K562 (cell line): ENCODE measurements at regions not wholly inside any gene's neighbourhood (a gene's known extent, or its start where the extent isn't known, plus 50 kb on each side); places are given as distances from the start of the nearest gene placed in this dataset.

Experiments used
- ATAC-seq: fragments of 200-7000 bp; cut with Tn5 transposase; 3 replicates; pipeline ENCODE4 v1.9.1; 2020; ENCODE audit warnings: moderate library complexity
- BruUV-seq: library from RNA; stranded (reverse); fragments of 400-500 nt; replicated peaks from 2 replicates; lab custom pipeline; 2021; lab: Mats Ljungman, UMichigan
- CTCF ChIA-PET: fragments of 300-600 bp; formaldehyde crosslinking; extraction: SDS; loops from one replicate; lab custom pipeline; 2021; ENCODE audit warnings: low intra/inter-chr PET ratio; lab: Yijun Ruan, JAX
- POLR2A ChIA-PET: fragments of 300-600, 350-650 bp; sonication (Branson Sonifier 250); formaldehyde crosslinking; extraction: SDS; loops from one replicate; lab custom pipeline; 2021; ENCODE audit warnings: antibody characterized with exemption, inconsistent platforms; lab: Yijun Ruan, JAX
- DNase-seq, 4 experiments: peaks; one replicate each; pipeline versions ENCODE4 v3.0.0 to v3.0.0-alpha.2; 2011 to 2018; ENCODE audit warnings: low spot score in 3 of 4, mixed read lengths in 3 of 4; ENCODE audit errors: extremely low read depth in 1 of 4
- FAIRE-seq: peaks from 2 replicates; lab custom pipeline; 2011; peaks lifted over from hg19 to GRCh38; lab: Jason Lieb, UNC
- H2AFZ ChIP-seq: 2 replicates; pipeline ENCODE4 v1.6.0; 2011; ENCODE audit warnings: low read depth, low read length, control low read depth, inconsistent platforms
- H3K27ac ChIP-seq: fragments of 200-600 bp; 3 replicates; pipeline ENCODE4 v1.8.0; 2011; ENCODE audit warnings: low read depth, mild to moderate bottlenecking, control low read depth, inconsistent platforms, low read length, moderate library complexity, mixed read lengths; ENCODE audit errors: extremely low read depth
- H3K27me3 ChIP-seq, 2 experiments: fragments of 300-600 bp in 1 of 2; 2 replicates in 1 of 2; 3 replicates in 1 of 2; pipeline versions ENCODE4 v1.6.0 to v1.8.0; 2011; ENCODE audit warnings: inconsistent platforms in 2 of 2, low read length in 2 of 2, mild to moderate bottlenecking in 1 of 2, mixed read lengths in 1 of 2, moderate library complexity in 1 of 2; ENCODE audit not compliant: control insufficient read depth in 2 of 2, insufficient read depth in 2 of 2
- H3K36me3 ChIP-seq: fragments of 300-600 bp; 3 replicates; pipeline ENCODE4 v1.8.0; 2011; ENCODE audit warnings: mild to moderate bottlenecking, low read length, inconsistent platforms; ENCODE audit not compliant: control insufficient read depth, insufficient read depth
- H3K4me1 ChIP-seq, 2 experiments: fragments of 200-600 bp in 1 of 2; replicated peaks in 1 of 2; 2 replicates in 1 of 2; 3 replicates in 1 of 2; pipeline versions ENCODE4 v1.5.1 to v1.8.0; 2011; ENCODE audit warnings: inconsistent platforms in 2 of 2, low read length in 2 of 2, mild to moderate bottlenecking in 1 of 2, mixed read lengths in 1 of 2, moderate library complexity in 1 of 2; ENCODE audit not compliant: control insufficient read depth in 2 of 2, insufficient read depth in 2 of 2
- H3K4me2 ChIP-seq: 2 replicates; pipeline ENCODE4 v1.6.1; 2011; ENCODE audit warnings: low read length, control low read depth, inconsistent platforms, mixed read lengths; ENCODE audit not compliant: insufficient read depth
- H3K4me3 ChIP-seq: fragments of 200-600 bp; sonication (generic), shearing (Covaris generic); 2 replicates; pipeline ENCODE4 v1.5.1; 2016; ENCODE audit warnings: control low read depth, inconsistent platforms
- H3K79me2 ChIP-seq: fragments of 200-600 bp; 3 replicates; pipeline ENCODE4 v1.8.0; 2011; ENCODE audit warnings: low read length, inconsistent platforms; ENCODE audit not compliant: control insufficient read depth, insufficient read depth
- H3K9ac ChIP-seq, 2 experiments: 2 replicates each; pipeline versions ENCODE4 v1.6.0 to v1.6.1; 2011; ENCODE audit warnings: low read depth in 2 of 2, low read length in 2 of 2, control low read depth in 1 of 2, inconsistent platforms in 1 of 2, mild to moderate bottlenecking in 1 of 2, mixed read lengths in 1 of 2; ENCODE audit not compliant: insufficient read depth in 1 of 2
- H3K9me1 ChIP-seq: one replicate; pipeline ENCODE4 v1.6.0; 2011; ENCODE audit warnings: inconsistent platforms, mild to moderate bottlenecking, low read length, moderate library complexity; ENCODE audit not compliant: control insufficient read depth, insufficient read depth
- H3K9me3 ChIP-seq: replicated peaks from 2 replicates; pipeline ENCODE4 v1.5.1; 2011; ENCODE audit warnings: low read depth, low read length, inconsistent platforms; ENCODE audit not compliant: control insufficient read depth, insufficient read depth
- H4K20me1 ChIP-seq: replicated peaks from 2 replicates; pipeline ENCODE4 v1.6.1; 2011; ENCODE audit warnings: low read length, inconsistent platforms, mixed read lengths; ENCODE audit not compliant: control insufficient read depth, insufficient read depth
- POLR2AphosphoS2 ChIP-seq: IDR thresholded peaks from 2 replicates; pipeline ENCODE4 v1.6.1; 2012; ENCODE audit warnings: low read length, improper control_type of control experiment
- RBM34 ChIP-seq: fragments of 200-400 bp; formaldehyde crosslinking; IDR thresholded peaks from 2 replicates; pipeline ENCODE4 v1.6.1; 2018; ENCODE audit warnings: low read length, borderline replicate concordance; ENCODE audit not compliant: insufficient read depth
- ZBTB1 ChIP-seq: sonication (generic); formaldehyde crosslinking; IDR thresholded peaks from 2 replicates; pipeline ENCODE4 v1.8.1; 2023; ENCODE audit warnings: missing genetic modification reagents, low read depth, mild to moderate bottlenecking, borderline replicate concordance
- ZNF124 ChIP-seq: sonication (generic); formaldehyde crosslinking; IDR thresholded peaks from 2 replicates; pipeline ENCODE4 v1.8.1; 2022; ENCODE audit warnings: missing genetic modification reagents
- WGBS: fragments of 100-300 bp; shearing (Covaris generic); methylation state at CpG from one replicate; pipeline ENCODE4 v1.1.6; 2016; ENCODE audit warnings: low coverage, mixed read lengths; ENCODE audit not compliant: insufficient coverage; ENCODE audit errors: missing lambda C conversion rate; 5-methylcytosine and 5-hydroxymethylcytosine counted together
- in situ Hi-C: fragments of 300-500 bp; cut with MboI; formaldehyde crosslinking; loops from 4 replicates; pipeline ENCODE4 v1.15.0; 2018; ENCODE audit warnings: inconsistent platforms, mixed read lengths
- intact Hi-C: fragments of 100-400 bp; cut with micrococcal nuclease; formaldehyde crosslinking; loops from 2 replicates; pipeline ENCODE4 v1.14.2; 2022
- TF ChIP-seq, protein P1 (sequence below): fragments of 250-450 bp; sonication (Bioruptor Pico); IDR thresholded peaks from 2 replicates; pipeline ENCODE4 v1.5.0; 2021
- TF ChIP-seq, protein P2 (sequence below): sonication (generic); formaldehyde crosslinking; IDR thresholded peaks from 2 replicates; pipeline ENCODE4 v1.8.0; 2022; ENCODE audit warnings: missing genetic modification reagents, mild to moderate bottlenecking, moderate library complexity, borderline replicate concordance
- TF ChIP-seq, protein P3 (sequence below): fragments of 450-650 bp; IDR thresholded peaks from 2 replicates; pipeline ENCODE4 v1.6.1; 2016; ENCODE audit warnings: antibody characterized with exemption
- TF ChIP-seq, protein P4 (sequence below): fragments of 450-650 bp; IDR thresholded peaks from 2 replicates; pipeline ENCODE4 v1.6.1; 2018; ENCODE audit not compliant: partially characterized antibody

DNA sequence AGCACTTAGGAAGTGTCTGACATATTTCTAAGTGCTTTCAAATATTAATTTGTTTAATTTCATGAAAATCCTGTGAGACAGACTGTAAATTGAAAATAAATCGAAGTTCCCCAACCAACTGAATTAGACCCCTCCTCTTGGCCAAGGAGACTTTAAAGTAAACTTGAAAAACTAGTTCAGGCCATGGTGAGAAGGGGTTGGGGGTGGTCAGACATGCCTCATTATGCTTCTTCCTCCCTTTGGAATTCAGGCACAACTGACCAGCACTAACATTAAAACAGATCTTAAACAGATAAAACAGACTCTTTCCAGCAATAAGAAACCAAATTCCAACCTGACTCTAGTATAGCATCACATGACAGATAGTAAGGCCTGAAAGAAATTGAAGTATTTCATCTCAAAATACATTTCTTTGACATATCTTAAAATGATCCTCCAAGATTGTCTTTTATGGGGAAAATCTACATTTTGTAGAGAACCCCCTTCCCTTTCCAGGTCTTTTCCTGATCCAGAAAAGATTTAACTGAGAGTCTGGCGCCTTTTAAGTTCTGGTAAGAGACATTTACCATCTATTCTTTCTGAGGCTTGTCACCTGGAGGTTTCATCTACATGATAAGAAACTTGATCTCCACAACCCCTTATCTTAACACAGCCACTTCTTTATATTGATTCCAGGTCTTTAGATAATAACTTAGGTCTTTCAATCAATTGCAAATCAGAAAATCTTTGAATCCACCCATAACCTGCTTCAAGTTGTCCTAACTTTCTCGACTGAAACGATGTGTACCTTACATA, 336.5 kb downstream of the PCDH20 start (continued):
- TF ChIP-seq, protein P1, sequence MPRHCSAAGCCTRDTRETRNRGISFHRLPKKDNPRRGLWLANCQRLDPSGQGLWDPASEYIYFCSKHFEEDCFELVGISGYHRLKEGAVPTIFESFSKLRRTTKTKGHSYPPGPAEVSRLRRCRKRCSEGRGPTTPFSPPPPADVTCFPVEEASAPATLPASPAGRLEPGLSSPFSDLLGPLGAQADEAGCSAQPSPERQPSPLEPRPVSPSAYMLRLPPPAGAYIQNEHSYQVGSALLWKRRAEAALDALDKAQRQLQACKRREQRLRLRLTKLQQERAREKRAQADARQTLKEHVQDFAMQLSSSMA (CRISPR knock-in tag), result no peak
- TF ChIP-seq ZBTB1 (CRISPR knock-in tag) (no peak), RBM34 (no peak)

DNA sequence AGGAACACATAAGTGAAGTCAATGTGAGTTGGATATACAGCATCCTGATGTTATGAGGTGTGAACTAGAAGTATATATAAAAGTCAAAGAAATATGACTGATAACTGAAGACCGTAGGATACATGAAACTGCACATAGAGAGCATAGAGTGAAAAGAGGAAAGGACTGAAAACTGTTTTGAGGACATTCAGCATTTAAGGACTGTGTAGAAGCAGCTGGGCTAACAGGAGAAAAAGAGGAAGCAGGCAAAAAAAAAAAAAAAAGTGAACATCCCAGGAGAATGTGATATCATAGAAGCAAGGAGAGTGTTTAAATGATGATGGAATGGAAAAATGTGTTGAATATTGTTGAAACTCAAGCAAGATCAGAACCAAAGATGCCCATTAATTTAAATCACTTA, 363.5 kb downstream of the PCDH20 start:
- Histone ChIP-seq H3K79me2 (no peaks in the 10 kb centered on the region), H3K9me3 (no peaks in the 10 kb centered on the region), H3K36me3 (no peaks in the 10 kb centered on the region), H2AFZ (no peak overlapping the region), H3K9ac (no peak overlapping the region), H3K9me1 (no peaks in the 10 kb centered on the region), H3K4me1 (no peaks in the 10 kb centered on the region), H3K4me2 (no peak overlapping the region), H3K27me3 (no peaks in the 10 kb centered on the region), H3K4me3 (no peak overlapping the region), H3K27ac (no peak overlapping the region), H4K20me1 (no peaks in the 10 kb centered on the region)
- intact Hi-C loops, result no loop called here
- no CpG with 5 or more reads among the region's 1 CpG for WGBS
- in situ Hi-C loops, result no loop called here
- BruUV-seq, result no TSS peak
- ChIA-PET POLR2A (no interaction called here), CTCF (no interaction called here)
- ATAC-seq (no peak), FAIRE-seq (no peak), DNase-seq (no peak)
- TF ChIP-seq, protein P2, sequence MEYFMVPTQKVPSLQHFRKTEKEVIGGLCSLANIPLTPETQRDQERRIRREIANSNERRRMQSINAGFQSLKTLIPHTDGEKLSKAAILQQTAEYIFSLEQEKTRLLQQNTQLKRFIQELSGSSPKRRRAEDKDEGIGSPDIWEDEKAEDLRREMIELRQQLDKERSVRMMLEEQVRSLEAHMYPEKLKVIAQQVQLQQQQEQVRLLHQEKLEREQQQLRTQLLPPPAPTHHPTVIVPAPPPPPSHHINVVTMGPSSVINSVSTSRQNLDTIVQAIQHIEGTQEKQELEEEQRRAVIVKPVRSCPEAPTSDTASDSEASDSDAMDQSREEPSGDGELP (CRISPR knock-in tag), result no peak
- TF ChIP-seq ZNF124 (CRISPR knock-in tag) (no peak), POLR2AphosphoS2 (no peak)
- TF ChIP-seq, protein P3, sequence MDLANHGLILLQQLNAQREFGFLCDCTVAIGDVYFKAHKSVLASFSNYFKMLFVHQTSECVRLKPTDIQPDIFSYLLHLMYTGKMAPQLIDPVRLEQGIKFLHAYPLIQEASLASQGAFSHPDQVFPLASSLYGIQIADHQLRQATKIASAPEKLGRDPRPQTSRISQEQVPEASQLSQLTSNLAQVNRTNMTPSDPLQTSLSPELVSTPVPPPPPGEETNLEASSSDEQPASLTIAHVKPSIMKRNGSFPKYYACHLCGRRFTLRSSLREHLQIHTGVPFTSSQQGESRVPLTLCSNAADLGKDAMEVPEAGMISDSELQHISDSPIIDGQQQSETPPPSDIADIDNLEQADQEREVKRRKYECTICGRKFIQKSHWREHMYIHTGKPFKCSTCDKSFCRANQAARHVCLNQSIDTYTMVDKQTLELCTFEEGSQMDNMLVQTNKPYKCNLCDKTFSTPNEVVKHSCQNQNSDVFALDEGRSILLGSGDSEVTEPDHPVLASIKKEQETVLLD, result no peak
- TF ChIP-seq, protein P4, sequence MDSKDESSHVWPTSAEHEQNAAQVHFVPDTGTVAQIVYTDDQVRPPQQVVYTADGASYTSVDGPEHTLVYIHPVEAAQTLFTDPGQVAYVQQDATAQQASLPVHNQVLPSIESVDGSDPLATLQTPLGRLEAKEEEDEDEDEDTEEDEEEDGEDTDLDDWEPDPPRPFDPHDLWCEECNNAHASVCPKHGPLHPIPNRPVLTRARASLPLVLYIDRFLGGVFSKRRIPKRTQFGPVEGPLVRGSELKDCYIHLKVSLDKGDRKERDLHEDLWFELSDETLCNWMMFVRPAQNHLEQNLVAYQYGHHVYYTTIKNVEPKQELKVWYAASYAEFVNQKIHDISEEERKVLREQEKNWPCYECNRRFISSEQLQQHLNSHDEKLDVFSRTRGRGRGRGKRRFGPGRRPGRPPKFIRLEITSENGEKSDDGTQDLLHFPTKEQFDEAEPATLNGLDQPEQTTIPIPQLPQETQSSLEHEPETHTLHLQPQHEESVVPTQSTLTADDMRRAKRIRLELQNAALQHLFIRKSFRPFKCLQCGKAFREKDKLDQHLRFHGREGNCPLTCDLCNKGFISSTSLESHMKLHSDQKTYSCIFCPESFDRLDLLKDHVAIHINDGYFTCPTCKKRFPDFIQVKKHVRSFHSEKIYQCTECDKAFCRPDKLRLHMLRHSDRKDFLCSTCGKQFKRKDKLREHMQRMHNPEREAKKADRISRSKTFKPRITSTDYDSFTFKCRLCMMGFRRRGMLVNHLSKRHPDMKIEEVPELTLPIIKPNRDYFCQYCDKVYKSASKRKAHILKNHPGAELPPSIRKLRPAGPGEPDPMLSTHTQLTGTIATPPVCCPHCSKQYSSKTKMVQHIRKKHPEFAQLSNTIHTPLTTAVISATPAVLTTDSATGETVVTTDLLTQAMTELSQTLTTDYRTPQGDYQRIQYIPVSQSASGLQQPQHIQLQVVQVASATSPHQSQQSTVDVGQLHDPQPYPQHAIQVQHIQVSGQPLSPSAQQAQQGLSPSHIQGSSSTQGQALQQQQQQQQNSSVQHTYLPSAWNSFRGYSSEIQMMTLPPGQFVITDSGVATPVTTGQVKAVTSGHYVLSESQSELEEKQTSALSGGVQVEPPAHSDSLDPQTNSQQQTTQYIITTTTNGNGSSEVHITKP, result no peak
